NCI-H1105 (cell line): ENCODE measurements at regions not wholly inside any gene's neighbourhood (a gene's known extent, or its start where the extent isn't known, plus 50 kb on each side); places are given as distances from the start of the nearest gene placed in this dataset.

Experiments
- DNase-seq: peaks from one replicate; lab custom pipeline; 2025; lab: John Stamatoyannopoulos, UW

DNA sequence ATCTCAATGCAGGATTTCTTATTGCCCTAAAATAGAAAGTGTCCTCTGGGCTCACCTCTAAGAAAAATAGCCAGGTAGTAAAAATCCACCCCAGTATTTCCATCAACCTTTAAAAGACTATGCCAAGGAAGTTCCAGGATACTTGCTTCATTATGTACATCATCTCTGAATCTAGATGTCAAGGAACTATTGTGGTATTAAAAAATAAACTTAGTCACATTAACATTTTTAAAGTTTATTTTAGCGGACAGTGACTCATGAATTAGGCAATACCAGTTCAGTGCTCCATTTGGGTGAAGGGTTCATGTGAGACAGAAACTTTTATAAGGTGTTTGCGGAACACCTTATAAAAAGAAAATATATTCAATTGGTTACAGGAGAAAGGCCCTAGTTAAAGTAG lies 209.2 kb downstream of the ADAM29 start:
- DNase-seq, result no peak

DNA sequence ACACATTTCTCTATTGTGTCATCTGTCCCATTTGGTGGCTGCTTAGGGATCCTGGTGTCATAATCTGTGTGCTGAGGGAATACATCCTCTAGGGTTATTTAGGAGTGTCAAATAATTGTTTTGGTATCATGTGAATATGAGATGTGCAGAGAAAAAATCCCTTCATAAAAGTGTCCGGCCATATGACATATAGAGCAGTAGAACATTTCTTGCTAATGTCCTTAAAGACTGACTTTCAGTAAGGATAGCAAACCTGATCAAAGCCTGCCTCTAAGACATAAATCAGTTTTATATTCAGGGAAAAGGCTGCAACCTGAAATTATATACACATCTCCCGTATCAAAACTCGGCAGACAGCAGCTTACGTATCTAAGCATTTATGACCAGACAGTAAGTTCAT lies 211.6 kb downstream of the ADAM29 start:
- DNase-seq, result no peak

DNA sequence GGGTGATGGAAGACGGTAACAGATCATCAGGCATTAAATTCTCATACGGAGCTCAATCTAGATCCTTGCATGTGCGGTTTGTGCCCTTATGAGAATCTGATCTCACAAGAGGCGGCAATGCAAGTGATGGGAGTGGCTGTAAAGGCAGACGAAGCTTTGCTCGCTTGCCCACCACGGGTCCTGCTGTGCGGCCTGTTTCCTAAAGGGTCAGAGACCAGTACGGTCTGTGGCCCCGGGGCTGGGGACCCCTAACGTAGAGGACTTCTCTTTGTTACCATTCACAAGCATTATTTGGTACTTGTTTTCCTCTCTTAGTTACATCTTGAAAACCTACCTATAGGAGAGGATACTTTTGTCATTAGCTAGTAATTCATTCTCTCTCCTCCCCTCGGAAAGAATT lies 221.0 kb downstream of the ADAM29 start:
- DNase-seq, result no peak

DNA sequence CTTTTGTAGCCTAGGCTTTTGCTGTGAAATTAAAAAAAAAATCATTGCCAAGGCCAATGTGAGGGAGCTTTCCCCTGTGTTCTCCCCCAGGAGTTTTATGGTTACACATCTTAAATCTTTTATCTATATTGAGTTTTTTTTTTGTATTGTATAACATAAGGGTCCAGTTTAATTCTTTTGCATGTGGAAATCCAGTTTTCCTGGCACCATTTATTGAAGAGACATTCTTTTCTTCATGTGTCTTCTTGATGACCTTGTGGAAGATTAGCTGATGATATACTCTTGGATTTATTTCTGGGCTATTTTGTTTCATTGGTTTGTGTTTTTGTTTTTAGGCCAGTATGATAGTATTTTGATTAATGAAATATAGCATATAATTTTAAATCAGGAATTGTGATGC lies 225.0 kb downstream of the ADAM29 start:
- no peak for DNase-seq

DNA sequence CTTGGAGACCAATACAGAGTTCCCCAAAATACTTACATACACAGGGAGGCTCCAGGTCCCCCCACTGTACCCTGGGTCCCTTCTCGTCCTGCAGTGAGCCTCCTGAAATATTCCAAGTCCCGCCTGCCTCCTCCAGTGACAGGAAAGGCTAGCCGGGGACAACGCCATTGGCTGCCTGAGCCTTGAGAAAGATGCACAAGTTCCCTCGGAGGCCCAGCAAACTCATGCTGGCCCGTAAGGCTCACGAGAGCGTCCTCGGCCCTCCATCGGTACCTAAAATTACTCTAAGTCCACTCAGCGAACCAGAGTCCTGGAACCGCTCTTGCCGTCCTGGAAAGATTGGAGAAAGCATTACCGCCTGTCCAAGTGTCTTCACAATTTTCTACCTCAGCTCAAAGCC lies 228.6 kb downstream of the ADAM29 start:
- DNase-seq, result no peak

DNA sequence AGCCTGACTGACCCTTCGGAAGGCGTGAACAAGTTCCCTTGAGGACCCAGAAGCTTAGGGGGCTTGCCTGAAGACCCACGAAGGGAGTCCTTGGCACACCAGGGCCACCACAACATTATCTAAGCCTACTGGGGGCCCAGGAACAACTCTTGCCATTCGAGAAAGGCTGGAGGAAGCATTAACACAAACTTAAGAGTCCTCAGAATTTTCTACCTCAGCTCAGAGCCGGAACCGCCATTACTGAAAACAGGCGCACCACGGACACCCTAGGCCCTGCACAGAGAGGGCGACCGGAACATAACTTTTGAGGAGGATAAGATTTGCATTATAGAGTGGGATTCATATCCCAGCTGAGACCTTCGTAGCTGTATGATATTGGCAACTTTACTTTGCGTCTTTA lies 229.1 kb downstream of the ADAM29 start:
- DNase-seq, result no peak

DNA sequence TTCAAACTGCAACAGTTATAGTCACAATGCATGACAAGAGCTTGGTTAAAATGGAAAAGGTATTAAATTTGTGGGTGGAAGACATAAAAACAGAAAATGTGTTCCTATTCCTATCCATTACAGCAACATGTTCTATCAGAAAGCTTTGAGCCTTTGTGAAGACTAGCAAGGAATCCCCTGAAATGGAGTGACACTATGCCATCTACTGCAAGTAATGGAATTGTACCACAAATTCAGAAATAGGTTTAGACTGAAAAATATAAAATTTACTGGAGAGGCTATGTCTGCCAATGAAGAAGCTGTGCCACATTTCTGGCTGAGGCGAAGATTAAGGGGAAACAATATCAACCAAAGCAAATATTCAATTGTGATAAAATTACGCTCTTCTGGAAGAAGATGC lies 247.9 kb downstream of the ADAM29 start:
- DNase-seq, result no peak

DNA sequence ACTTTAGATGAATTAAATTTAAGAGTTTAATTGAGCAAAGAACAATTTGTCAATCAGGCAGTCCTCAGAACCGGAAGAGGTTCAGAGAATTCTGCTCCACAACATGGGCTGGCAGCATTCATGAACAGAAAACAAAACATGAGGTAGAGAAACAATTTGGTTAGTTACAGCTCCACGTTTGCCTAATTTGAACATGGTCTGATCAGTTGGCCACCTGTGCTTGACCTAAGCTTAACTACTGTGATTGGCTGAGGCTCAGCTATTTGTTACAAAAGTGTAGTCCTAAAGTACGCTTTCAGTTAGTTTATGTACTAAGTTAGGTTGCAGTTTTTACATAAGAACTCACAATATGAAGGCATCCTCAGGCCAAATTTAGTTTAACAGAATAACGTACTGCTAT lies 258.6 kb downstream of the ADAM29 start:
- no peak for DNase-seq

DNA sequence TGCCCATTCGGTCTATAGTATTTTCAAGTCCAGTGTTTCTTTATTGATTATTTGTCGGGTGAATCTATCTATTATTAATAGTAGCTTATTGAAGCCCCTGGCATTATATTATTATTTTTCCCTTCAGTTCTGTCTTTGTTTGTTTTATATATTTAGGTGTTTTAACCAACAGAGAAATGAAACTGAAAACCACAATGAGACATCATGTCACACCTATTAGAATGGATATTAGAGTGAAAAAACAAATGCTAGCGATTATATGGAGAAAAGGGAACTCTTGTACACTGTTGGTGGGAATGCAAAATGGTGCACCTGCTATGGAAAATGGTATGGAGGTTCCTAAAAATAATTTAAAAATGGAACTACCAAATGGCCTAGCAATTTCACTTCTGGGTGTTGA lies 272.5 kb downstream of the ADAM29 start:
- no peak for DNase-seq

DNA sequence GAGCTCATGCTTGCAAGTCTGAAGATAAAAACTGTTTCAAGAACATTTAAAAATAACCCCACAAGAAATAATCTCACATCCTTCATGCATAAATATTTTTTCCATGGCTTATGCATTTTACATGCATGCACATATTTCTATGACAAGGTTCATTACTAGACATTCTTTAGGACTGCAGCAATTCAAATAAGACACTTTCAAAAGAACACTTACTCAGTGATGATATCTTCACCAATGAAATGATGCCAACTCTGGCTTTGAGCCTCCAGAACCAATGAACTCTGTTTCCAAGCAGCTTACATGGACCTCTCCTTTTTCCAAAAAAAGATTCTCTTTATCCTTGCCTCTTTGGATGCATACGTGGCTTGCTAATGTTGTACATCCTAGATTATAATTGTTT lies 279.9 kb downstream of the ADAM29 start:
- no peak for DNase-seq

DNA sequence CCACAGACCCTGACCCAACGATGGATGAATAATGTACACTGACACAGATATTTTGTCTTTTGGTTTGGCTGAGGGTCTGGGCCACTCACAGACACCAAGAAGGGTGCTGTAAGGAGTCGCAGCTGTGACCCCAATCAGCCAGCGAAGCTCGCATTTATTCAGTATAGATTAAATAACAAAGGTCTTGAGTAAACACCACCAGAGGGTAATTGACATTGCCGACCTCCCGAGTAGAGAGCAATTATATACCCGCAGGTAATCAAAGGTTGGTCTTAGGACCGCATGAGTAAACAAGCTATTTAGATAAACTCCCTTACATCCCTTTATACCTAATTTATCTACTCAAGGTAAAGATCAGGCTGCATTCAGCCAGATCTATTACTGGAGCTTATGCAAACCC lies 297.1 kb downstream of the ADAM29 start:
- no peak for DNase-seq

DNA sequence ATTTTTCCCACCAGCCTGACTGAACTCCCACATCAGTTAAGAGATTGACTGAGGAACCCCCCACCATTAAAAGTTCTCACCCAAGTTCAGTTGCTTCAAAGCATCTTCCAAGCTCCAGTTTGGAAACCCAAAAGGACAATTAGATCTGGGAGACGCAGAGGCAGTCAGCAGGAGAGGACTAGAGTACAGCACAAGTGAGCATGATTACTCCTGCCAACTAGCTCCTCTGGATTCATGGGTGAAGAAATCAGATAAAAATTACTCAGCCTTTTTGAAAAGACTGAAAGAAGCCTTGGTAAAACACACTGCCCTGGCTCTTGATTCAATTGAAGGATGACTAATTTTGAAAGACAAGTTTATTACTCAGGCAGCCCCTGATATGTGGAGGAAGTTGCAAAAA lies 297.5 kb downstream of the ADAM29 start:
- DNase-seq, result no peak

DNA sequence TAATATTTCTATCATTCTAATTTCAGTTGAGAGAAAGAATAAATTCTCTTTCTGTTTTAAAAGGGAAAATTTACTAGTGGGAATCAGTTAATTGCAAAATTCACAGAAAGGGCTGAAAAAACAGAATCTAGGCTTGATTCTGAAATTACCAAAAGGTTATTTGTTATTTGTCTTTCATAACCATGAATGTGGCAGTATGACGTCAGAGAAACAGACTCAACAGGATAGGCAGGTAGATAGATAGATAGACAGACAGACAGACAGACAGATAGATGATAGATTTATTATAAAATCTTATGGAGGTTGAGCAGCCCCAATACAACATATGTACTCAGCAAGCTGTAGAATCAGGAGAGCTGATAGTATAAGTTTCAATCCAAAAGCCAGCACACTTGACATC lies 311.0 kb downstream of the ADAM29 start:
- DNase-seq, result no peak

DNA sequence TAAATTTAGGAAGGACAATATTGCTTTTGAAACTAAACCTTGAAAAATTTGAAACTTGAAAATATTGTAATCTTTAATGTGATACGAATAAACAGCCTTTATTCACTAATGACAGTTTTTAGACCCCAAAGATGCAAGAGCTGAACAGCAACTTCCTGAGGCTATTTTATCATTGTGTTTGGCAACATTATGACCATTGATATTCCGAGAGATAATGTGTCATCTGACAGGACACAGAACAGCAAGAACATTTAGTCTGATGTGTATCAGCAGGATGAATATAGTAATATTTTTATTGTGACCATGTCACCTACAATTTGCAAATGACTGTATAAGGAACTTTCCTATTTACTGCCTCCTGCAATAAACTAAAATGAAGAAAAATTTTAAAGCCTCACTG lies 316.0 kb downstream of the ADAM29 start:
- DNase-seq, result no peak

DNA sequence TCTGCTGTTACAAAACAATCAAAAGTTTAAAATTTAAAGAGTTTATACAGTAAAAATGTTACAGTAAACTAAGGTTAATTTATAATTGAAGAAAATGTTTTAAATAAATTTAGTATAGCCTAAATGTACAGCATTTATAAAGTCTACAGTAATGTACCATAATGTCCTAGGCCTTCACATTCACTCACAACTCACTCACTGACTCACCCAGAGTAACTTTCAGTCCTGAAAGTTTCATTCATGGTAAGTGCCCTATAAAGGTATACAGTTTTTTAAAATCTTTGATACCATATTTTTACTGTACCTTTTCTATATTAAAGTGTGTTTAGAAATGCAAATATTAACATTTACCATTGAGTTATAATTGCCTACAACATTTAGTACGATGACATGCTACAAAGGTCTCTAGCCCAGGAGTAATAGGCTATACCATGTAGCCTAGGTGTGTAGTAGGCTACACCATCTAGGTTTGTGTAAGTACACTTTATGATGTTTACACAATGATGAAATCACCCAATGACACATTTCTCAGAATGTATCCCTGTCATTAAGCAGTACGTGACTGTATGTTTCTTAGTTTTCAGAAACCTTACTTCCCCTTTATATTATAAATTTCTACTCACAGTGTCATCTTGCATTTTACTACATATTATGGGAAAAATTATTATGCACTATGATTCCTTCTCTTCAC lies 320.8 kb downstream of the ADAM29 start:
- no peak for DNase-seq

DNA sequence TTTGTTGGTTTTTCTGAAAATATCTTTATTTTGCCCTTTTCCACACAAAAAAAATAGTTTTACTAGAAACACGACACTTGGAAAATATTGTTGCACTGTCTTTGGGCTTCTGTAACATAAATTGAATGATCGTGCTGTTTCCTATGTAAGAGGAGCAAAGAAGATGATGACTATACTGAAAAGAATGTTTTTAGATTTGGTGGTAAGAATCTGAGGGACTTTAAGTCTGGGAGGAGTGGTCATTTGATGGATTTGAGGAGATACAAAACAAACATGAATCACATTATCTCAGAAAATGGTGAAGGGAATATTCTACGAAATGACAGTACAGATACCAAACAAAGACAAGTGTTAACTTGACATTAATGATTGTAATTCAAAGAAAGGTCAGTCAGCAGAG lies 328.8 kb downstream of the ADAM29 start:
- DNase-seq, result no peak

DNA sequence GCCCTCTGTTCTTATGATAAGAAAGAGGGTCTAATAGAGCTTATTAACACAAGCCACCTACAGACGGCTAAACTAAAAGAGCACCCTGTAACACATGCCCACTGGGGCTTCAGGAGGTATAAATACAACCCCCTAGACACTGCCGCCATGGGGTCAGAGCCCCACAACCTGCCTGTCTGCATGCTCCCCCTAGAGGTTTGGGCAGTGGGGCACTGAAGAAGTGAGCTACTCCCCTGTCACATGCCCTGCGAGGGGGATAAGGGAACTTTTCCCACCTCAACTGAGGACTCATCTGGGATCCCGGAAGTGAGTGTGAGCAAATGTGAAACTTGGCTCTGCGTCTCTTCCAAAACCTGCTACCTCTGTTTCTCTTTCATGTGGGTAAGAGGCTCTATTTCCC lies 334.5 kb downstream of the ADAM29 start:
- no peak for DNase-seq

DNA sequence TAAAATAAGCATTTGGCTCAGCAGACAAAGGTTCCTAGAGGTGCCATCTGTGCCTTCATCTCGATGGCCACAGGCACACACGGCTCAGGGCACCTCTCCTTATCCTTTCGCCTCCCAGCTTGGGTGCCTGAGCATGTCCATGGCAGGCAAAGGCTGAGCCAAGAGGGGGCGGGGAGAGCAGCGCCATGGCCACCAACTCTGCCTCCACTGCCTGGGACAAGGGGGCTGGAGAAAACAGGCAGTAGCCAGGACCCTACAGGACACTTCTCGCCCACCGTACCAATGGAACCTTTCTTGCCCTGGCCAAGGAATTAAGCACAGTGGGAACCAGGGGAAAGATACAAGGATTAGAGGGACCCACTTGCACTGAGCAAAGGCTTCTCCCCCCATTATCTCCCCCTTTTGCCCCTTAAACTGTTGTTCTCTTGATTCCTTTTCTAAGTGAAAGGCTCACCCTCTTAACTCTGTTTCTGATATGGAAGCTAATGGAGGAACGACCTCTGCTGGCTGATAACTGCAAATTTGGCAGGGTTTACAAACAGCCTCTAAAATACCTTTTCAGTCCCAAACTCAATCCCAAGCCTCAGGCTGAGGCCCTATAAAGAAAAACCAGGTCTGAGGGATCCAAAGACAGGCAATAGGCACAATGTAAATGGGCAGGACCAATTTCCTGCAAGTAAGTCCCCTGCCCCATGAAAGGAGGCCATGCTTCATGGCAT lies 335.2 kb downstream of the ADAM29 start:
- no peak for DNase-seq

DNA sequence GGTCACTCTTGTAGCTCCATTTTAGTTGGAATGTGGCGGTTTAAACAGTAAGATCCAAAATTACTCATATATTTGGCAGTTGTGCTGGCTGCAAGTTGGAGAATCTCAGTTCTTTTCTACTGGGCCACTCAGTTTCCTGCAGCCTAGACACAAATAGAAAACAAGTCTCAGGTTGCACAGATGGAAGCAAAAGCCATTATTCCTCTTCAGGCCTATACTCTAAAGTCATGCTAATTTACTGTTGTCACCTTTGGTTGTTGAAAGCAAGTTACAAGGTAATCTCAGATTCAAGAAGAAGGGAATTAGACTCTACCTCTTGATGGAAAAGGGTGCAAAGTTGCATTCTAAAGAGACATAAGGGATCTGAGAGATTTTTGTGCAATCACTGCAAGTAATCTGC lies 345.4 kb downstream of the ADAM29 start:
- DNase-seq, result no peak

DNA sequence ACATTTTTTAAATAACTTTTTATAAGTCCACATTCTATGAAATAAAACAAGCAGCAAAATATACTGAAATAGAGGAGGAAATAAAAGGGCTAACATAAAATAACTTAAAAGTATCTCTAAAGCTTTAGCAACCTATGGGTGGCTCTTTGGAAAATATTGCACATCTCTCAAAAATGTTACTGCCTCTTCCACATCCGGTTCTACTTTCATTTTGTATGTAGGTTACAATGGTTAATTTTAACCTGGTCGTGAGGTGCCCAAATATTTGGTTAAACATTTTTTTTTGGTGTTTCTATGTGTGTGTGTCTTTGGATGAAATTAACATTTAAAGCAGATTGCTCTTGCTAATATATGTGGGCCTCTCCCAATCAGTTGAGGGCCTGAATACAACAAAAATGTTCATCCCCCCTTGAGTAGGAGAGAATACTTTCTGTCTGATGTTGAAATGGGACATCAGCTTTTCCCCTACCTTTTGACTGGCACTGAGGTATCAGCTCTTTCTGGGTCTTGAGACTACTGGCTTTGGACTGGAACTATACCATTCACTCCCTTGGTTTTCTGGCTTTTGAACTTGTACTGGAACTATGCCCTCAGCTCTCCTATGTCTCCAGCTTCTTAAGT lies 353.0 kb downstream of the ADAM29 start:
- no peak for DNase-seq

DNA sequence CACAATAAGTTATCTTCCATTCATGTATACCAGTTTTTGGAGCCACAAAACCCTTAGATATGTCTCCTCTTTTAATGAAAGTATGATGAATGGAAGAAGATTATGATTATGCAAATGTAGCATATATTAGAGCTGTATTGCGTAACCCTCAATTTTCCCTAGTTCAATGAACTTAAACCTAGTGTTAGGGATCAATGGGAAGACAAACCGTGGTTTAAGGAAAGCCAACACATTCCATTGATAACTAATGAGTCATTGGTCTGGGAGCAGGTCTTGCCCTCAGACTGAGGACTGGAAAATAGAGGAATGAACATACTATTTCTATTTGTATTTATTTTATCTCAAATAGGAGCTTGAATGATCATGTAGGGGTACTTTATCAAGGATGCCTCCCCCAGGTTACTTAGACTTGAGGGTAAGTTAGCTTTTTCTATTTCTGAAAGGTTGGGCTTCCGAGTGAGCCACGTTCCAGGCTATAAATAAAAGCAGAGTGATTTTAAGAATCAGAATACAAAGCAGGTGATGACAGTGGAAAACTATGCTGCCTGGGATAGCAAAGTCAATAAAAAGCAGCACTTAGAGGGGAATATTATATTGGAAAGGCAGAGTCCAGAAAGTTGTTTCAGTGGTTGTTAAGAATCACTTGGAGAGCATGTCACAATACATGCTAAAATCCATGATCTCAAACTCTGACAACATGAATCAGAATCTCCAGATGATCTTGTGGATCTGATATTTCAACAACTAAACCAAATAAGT lies 356.0 kb downstream of the ADAM29 start:
- DNase-seq, result no peak

DNA sequence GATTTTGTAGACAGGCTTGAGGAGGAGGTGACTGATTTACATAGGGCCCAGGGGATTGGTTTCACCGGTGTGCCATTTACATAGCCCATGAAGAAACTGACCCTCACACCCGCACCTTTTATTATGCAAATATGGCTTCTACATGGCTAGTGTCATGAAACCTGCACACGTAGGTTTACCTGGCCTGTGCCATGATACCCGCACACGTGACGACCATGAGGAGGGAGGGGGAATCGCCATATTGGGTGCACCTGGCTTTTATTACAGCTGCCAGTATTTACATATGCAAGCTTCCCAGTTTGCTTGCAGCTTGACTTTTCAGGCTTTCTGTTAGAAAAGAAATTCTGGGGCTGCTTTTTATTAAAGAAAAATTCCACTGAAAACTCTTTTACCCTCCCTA lies 359.7 kb downstream of the ADAM29 start:
- DNase-seq, result no peak

DNA sequence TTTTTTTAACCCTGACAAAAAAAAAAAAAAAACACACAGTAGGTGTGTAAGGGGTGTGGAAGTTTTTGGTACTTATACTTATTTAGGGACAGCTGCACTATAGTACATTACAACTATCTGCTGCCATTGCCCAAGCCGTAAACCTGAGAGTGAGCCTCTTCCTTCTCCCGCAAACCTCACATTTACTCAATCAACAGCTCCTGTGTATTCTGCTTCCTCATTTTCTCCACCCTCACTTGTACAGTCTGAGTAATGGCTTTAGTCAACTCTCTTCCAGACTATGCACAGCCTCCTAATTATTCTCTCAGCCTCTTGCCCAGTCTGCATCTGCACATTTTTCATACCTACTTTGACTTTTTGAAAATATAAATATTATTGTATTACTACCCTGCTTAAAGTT lies 362.0 kb downstream of the ADAM29 start:
- DNase-seq, result no peak
